ENCODE measurements at regions not wholly inside any gene's neighbourhood (a gene's known extent, or its start where the extent isn't known, plus 50 kb on each side); places are given as distances from the start of the nearest gene placed in this dataset.

DNA sequence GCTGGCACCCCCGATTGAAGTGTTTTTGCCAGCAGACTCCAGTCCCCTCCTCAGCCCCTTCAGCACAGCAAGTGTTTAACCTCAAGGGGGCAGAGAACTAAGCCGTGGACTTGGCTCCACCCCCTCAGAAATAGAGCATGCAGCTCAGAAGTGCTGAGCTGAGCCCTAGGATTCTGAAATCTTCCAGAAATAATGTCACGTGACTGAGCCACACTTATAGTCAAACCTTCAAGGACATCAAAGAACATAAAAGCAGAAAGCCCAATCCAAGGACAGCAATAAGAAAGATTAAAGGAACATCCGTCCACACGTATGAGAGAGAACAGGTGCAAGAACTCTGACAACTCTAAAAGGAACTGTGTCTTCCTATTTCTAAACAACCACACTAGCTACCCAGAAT, 317.7 kb upstream of the LRFN5 start:
- H3K9me2 ChIP-seq (ENCODE audit: insufficient read depth): peaks cover 8% of the 10 kb centered on the region; the same call in 1 of the 2 replicates
- H3K36me3 Mint-ChIP-seq (ENCODE audit: low read depth): no peaks in the 10 kb centered on the region; the same call in 2 of the 3 replicates
- H3K4me2 ChIP-seq: no peak overlapping the region

DNA sequence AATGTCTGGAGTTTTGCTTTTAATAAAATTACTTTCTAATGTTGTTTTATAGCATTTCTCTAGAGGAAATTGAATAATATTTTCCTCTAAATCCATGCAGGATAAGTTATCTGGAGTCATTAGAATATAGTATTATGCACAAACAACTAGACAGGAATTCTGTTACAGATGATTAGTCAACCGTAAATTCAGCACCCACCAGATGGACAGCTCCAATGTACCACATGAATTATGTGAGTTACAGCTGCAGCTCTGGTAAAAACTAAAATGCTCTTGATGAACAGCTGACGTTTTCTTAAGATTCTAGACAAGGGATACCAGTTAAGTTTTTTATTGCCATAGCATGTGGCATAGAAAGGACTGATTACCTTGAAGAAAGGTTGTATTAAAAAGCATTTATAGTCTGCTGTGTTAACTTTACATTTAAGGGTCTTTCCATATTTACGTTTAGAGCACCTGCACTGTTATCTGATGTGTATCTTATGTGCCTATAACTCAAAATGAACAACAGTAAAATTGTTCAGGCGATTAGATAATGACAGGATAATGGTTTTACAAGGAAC, 321.4 kb upstream of the LRFN5 start:
- Mint-ChIP-seq H3K27me3 (ENCODE audit: insufficient read depth, low read depth, poor library complexity) (no peaks in the 10 kb centered on the region), H3K36me3 (ENCODE audit: low read depth) (no peaks in the 10 kb centered on the region; the same call in 2 of the 3 replicates), H3K4me1 (no peaks in the 10 kb centered on the region; the same call in 2 of the 3 replicates), H3K9me3 (peaks cover 11% of the 10 kb centered on the region), H3K4me3 (no peak overlapping the region), H3K27ac (no peak overlapping the region)
- peak; percentile 66 for DNase-seq (ENCODE audit: low spot score)
- TF ChIP-seq POLR2AphosphoS5 (IDR thresholded peaks at IDR 0.05; ENCODE audit: low read depth) (no peak), EZH2 (IDR thresholded peaks at IDR 0.05; ENCODE audit: low read depth, unreplicated experiment) (no peak)
- TF ChIP-seq, protein P1, sequence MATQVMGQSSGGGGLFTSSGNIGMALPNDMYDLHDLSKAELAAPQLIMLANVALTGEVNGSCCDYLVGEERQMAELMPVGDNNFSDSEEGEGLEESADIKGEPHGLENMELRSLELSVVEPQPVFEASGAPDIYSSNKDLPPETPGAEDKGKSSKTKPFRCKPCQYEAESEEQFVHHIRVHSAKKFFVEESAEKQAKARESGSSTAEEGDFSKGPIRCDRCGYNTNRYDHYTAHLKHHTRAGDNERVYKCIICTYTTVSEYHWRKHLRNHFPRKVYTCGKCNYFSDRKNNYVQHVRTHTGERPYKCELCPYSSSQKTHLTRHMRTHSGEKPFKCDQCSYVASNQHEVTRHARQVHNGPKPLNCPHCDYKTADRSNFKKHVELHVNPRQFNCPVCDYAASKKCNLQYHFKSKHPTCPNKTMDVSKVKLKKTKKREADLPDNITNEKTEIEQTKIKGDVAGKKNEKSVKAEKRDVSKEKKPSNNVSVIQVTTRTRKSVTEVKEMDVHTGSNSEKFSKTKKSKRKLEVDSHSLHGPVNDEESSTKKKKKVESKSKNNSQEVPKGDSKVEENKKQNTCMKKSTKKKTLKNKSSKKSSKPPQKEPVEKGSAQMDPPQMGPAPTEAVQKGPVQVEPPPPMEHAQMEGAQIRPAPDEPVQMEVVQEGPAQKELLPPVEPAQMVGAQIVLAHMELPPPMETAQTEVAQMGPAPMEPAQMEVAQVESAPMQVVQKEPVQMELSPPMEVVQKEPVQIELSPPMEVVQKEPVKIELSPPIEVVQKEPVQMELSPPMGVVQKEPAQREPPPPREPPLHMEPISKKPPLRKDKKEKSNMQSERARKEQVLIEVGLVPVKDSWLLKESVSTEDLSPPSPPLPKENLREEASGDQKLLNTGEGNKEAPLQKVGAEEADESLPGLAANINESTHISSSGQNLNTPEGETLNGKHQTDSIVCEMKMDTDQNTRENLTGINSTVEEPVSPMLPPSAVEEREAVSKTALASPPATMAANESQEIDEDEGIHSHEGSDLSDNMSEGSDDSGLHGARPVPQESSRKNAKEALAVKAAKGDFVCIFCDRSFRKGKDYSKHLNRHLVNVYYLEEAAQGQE (IDR thresholded peaks at IDR 0.05; ENCODE audit: unreplicated experiment): peak; percentile 86
- no peak overlapping the region for H3K27ac ChIP-seq (ENCODE audit: low read depth)
- no peak overlapping the region for H3K4me2 ChIP-seq
- no peak overlapping the region for H2AFZ ChIP-seq
- ATAC-seq: no peak
- H4K20me1 ChIP-seq (replicated peaks; ENCODE audit: insufficient read depth): no peaks in the 10 kb centered on the region
- H3K9me2 ChIP-seq (ENCODE audit: insufficient read depth): peaks cover 8% of the 10 kb centered on the region; the same call in 1 of the 2 replicates
- no peaks in the 10 kb centered on the region for H3F3A ChIP-seq (replicated peaks; ENCODE audit: low read depth)
- H3K27me3 ChIP-seq (ENCODE audit: insufficient read depth): no peaks in the 10 kb centered on the region
- H3K4me3 ChIP-seq: no peak overlapping the region
- H3K36me3 ChIP-seq (ENCODE audit: insufficient read depth): no peaks in the 10 kb centered on the region
- H3K4me1 ChIP-seq (ENCODE audit: insufficient read depth): no peaks in the 10 kb centered on the region
- H3K79me2 ChIP-seq (replicated peaks; ENCODE audit: insufficient read depth): no peaks in the 10 kb centered on the region

More for the DNA sequence above, 317.7 kb upstream of the LRFN5 start:
- TF ChIP-seq, protein P2, sequence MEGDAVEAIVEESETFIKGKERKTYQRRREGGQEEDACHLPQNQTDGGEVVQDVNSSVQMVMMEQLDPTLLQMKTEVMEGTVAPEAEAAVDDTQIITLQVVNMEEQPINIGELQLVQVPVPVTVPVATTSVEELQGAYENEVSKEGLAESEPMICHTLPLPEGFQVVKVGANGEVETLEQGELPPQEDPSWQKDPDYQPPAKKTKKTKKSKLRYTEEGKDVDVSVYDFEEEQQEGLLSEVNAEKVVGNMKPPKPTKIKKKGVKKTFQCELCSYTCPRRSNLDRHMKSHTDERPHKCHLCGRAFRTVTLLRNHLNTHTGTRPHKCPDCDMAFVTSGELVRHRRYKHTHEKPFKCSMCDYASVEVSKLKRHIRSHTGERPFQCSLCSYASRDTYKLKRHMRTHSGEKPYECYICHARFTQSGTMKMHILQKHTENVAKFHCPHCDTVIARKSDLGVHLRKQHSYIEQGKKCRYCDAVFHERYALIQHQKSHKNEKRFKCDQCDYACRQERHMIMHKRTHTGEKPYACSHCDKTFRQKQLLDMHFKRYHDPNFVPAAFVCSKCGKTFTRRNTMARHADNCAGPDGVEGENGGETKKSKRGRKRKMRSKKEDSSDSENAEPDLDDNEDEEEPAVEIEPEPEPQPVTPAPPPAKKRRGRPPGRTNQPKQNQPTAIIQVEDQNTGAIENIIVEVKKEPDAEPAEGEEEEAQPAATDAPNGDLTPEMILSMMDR (conservative IDR thresholded peaks at IDR 0.05; ENCODE audit: low read depth in 2 of 2): peak in 1 of 2 experiments; percentile 30; a peak in 2 of 4 replicates
- TF ChIP-seq POLR2AphosphoS5 (IDR thresholded peaks at IDR 0.05; ENCODE audit: low read depth): no peak
- no peaks in the 10 kb centered on the region for H3K4me1 Mint-ChIP-seq
- Histone ChIP-seq H3K27me3 (ENCODE audit: insufficient read depth) (no peaks in the 10 kb centered on the region), H3F3A (replicated peaks; ENCODE audit: low read depth) (no peaks in the 10 kb centered on the region), H4K20me1 (replicated peaks; ENCODE audit: insufficient read depth) (no peaks in the 10 kb centered on the region), H3K36me3 (ENCODE audit: insufficient read depth) (no peaks in the 10 kb centered on the region), H3K4me3 (no peak overlapping the region), H3K79me2 (replicated peaks; ENCODE audit: insufficient read depth) (no peaks in the 10 kb centered on the region), H3K4me1 (ENCODE audit: insufficient read depth) (no peaks in the 10 kb centered on the region), H2AFZ (no peak overlapping the region), H3K27ac (ENCODE audit: low read depth) (no peak overlapping the region)
- H3K4me3 Mint-ChIP-seq: no peak overlapping the region
- H3K9me3 Mint-ChIP-seq: peaks cover 11% of the 10 kb centered on the region
- no peak overlapping the region for H3K27ac Mint-ChIP-seq
- ATAC-seq (no peak), DNase-seq (ENCODE audit: low spot score) (peak; percentile 5)
- no peaks in the 10 kb centered on the region for H3K27me3 Mint-ChIP-seq (ENCODE audit: insufficient read depth, low read depth, poor library complexity)

All from GM23338 (cell line).